WERI-Rb-1 (cell line): ENCODE measurements at regions not wholly inside any gene's neighbourhood (a gene's known extent, or its start where the extent isn't known, plus 50 kb on each side); places are given as distances from the start of the nearest gene placed in this dataset.

Experiments
- DNase-seq: peaks from one replicate; pipeline ENCODE4 v3.0.0-alpha.2; 2020
- H3K27ac ChIP-seq: fragments of 250-450 bp; sonication (Bioruptor Pico); 2 replicates; pipeline ENCODE4 v1.5.1; 2020; ENCODE audit warnings: mild to moderate bottlenecking, moderate library complexity
- H3K27me3 ChIP-seq: fragments of 250-450 bp; sonication (Bioruptor Pico); 2 replicates; pipeline ENCODE4 v1.5.1; 2021; ENCODE audit warnings: mild to moderate bottlenecking, low read depth, moderate library complexity; ENCODE audit not compliant: insufficient read depth, severe bottlenecking
- H3K36me3 ChIP-seq: fragments of 250-450 bp; sonication (Bioruptor Pico); 2 replicates; pipeline ENCODE4 v1.5.1; 2020; ENCODE audit warnings: mild to moderate bottlenecking, moderate library complexity
- H3K4me3 ChIP-seq: 2 replicates; pipeline ENCODE4 v1.5.1; 2011; ENCODE audit warnings: low read depth, mild to moderate bottlenecking, control low read depth, low read length
- H3K9me3 ChIP-seq: fragments of 250-450 bp; sonication (Bioruptor Pico); 2 replicates; pipeline ENCODE4 v1.5.1; 2021; ENCODE audit warnings: mild to moderate bottlenecking, moderate library complexity; ENCODE audit not compliant: severe bottlenecking
- TF ChIP-seq, protein P1 (sequence below): IDR thresholded peaks from 2 replicates; pipeline ENCODE4 v1.5.1; 2011; ENCODE audit warnings: low read depth, mild to moderate bottlenecking, control low read depth, inconsistent platforms, low read length

DNA sequence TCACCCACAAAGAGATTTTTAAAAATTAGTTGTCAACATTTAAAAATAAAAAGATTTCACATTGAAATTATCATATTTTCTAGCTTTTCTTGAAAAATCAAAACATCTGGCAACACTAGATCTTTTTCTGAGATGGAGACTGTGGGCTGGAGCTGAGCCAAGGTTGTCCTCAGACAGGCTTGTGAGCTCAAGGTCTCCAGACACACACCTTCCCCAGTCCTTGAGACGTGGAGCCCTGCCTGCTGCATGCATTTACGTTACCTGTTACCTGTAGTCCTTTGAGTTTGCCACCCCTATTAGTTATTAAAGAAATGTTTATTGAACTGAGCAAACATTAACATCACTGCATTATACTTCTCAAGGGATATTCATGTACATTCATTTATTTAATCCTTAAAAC is 87.5 kb upstream of the TLE1 start:
- TF ChIP-seq, protein P1, sequence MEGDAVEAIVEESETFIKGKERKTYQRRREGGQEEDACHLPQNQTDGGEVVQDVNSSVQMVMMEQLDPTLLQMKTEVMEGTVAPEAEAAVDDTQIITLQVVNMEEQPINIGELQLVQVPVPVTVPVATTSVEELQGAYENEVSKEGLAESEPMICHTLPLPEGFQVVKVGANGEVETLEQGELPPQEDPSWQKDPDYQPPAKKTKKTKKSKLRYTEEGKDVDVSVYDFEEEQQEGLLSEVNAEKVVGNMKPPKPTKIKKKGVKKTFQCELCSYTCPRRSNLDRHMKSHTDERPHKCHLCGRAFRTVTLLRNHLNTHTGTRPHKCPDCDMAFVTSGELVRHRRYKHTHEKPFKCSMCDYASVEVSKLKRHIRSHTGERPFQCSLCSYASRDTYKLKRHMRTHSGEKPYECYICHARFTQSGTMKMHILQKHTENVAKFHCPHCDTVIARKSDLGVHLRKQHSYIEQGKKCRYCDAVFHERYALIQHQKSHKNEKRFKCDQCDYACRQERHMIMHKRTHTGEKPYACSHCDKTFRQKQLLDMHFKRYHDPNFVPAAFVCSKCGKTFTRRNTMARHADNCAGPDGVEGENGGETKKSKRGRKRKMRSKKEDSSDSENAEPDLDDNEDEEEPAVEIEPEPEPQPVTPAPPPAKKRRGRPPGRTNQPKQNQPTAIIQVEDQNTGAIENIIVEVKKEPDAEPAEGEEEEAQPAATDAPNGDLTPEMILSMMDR, result no peak
- Histone ChIP-seq H3K9me3 (no peaks in the 10 kb centered on the region), H3K27ac (no peak overlapping the region), H3K4me3 (no peak overlapping the region), H3K27me3 (no peaks in the 10 kb centered on the region), H3K36me3 (no peaks in the 10 kb centered on the region)
- DNase-seq, result no peak

DNA sequence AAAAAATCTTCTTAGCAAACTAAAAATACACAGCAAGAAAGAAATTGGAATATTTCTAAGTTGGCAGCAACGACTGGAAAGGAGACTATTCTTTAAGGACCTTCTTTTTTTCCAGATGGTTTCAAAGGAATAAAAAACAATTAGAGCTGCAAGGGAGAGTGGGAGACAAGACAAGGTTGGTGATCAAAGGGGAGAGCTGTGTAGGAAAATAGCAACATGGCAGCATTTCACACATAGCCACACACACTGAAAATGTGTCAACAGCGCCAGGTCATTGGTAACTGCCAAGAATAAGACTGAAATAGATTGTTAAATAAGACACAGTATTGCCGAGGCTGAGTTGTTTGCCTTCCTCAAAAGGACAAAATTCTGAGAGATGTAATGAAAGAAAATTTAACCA is 88.1 kb upstream of the TLE1 start:
- no peaks in the 10 kb centered on the region for H3K36me3 ChIP-seq
- no peak overlapping the region for H3K27ac ChIP-seq
- TF ChIP-seq, protein P1, result no peak
- no peaks in the 10 kb centered on the region for H3K27me3 ChIP-seq
- no peak for DNase-seq
- no peak overlapping the region for H3K4me3 ChIP-seq
- no peaks in the 10 kb centered on the region for H3K9me3 ChIP-seq

DNA sequence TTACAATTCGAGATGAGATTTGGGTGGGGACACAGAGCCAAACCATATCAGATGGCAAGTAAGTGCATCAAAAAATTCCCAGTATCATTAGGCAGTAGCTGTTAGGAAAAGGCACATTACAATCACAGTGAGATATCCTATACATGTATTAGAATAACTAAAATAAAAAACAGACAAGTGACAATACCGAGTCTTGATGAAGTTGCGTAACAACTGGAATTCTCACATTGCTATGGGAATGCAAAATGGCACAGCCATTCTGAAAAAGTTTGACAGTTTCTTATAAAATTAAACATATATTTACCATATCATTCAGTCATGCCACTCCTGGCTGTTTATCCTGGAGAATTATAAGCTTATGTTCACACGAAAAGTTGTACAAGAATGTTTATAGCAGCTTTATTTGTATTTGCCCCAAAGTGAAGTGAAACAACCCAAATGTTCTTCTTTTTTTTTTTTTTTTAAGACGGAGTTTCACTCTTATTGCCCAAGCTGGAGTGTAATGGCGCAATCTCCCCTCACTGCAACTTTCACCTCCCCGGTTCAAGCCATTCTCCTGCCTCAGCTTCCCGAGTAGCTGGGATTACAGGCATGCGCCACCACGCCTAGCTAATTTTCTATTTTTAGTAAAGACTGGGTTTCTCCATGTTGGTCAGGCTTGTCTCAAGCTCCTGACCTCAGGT is 93.1 kb upstream of the TLE1 start:
- TF ChIP-seq, protein P1, result no peak
- no peak for DNase-seq

DNA sequence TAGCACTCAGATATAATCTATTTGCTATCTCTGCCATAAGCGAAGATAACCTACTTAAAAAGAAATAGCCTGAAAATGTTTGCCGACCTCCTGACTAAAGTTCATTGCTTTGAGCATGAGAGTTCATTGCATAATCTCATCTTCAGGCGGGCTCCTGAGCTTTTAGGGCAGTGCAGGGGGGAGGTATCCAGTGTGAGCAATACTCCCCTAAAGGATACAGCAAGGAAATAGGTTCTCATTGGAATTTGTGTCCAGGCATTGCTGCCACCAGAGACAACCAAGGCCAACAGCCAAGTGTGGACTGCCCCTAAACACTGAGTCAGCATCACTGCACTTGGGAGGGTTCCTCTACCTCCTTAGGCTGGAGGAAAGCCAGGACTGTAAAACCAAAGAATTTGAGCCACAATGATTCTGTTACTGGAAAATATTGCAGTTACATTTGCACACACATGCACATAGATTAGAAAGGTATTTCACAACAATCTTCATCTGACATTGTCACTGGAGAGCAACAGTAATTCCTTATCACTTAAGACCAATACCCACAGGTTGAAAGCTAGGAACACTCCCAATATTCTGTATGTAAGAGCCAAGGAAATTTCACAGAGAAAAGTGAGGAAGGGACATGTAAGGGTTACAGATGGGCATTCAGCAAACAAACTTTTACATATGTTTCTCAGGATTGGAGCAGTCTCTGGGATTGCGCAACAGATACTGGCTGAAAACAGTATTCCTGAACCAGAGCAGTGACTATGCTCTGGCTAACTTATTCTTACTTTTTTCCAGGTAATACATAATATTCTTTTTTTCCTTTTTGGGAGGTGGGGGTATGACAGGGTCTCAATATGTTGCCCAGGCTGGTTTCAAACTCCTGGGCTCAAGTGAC is 98.6 kb upstream of the TLE1 start:
- no peaks in the 10 kb centered on the region for H3K36me3 ChIP-seq
- peaks cover 8% of the 10 kb centered on the region for H3K9me3 ChIP-seq
- H3K4me3 ChIP-seq, result no peak overlapping the region
- H3K27ac ChIP-seq, result no peak overlapping the region
- TF ChIP-seq, protein P1, result no peak
- H3K27me3 ChIP-seq, result no peaks in the 10 kb centered on the region
- no peak for DNase-seq

More for the DNA sequence above, 93.1 kb upstream of the TLE1 start:
- Histone ChIP-seq H3K36me3 (no peaks in the 10 kb centered on the region), H3K9me3 (no peaks in the 10 kb centered on the region), H3K4me3 (no peak overlapping the region), H3K27me3 (no peaks in the 10 kb centered on the region), H3K27ac (no peak overlapping the region)

DNA sequence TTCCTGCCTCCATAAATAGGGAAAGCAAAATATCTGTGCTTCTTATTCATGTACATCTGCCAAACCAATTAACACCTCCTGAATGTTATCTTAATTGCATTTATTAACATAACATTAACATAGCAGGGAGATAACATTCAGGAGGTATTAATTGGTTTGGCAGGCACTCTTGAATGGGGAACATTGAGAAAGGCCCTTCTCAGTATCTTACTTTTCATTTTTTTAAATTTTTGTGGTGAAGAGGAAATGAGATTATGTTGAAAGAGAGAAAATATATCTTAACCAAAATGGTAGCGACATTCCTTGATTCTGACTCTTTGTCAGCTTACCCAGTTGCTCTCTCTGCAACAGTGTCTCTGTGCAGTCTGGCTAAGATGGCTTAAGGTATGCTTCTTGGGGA is 100.4 kb upstream of the TLE1 start:
- no peak for DNase-seq

More for the DNA sequence above, 100.4 kb upstream of the TLE1 start:
- H3K4me3 ChIP-seq, result no peak overlapping the region
- no peaks in the 10 kb centered on the region for H3K36me3 ChIP-seq
- TF ChIP-seq, protein P1, result no peak
- no peak overlapping the region for H3K27ac ChIP-seq
- H3K9me3 ChIP-seq, result peaks cover 9% of the 10 kb centered on the region
- H3K27me3 ChIP-seq, result no peaks in the 10 kb centered on the region
